ENCODE measurements at regions not wholly inside any gene's neighbourhood (a gene's known extent, or its start where the extent isn't known, plus 50 kb on each side); places are given as distances from the start of the nearest gene placed in this dataset.
"Not testable (repeated sequence)": the region's sequence is repeated elsewhere in the genome, so short reads cannot be mapped to it uniquely, and the experiment has no call there.

DNA sequence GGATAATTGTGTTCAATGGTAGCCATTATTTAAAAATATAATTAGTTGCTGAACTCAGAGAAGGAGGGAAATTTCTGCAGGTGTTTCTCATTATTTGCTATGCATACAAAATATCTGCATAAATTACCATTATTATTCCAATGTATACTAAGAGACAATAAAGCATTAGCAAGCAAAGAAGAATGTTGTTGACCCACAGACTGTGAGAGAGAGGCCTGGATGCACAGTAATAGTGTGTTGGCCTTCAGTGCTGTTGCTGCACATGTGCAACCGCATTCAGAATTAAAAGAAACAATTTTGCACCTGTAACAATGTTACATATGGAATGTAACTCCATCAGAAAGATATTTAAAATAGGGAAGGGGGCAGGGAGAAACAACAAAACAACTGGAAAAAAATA is 155.6 kb upstream of the KCNH8 start:
- TF ChIP-seq, protein P1, sequence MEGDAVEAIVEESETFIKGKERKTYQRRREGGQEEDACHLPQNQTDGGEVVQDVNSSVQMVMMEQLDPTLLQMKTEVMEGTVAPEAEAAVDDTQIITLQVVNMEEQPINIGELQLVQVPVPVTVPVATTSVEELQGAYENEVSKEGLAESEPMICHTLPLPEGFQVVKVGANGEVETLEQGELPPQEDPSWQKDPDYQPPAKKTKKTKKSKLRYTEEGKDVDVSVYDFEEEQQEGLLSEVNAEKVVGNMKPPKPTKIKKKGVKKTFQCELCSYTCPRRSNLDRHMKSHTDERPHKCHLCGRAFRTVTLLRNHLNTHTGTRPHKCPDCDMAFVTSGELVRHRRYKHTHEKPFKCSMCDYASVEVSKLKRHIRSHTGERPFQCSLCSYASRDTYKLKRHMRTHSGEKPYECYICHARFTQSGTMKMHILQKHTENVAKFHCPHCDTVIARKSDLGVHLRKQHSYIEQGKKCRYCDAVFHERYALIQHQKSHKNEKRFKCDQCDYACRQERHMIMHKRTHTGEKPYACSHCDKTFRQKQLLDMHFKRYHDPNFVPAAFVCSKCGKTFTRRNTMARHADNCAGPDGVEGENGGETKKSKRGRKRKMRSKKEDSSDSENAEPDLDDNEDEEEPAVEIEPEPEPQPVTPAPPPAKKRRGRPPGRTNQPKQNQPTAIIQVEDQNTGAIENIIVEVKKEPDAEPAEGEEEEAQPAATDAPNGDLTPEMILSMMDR (IDR thresholded peaks at IDR 0.05; ENCODE audit: borderline replicate concordance, insufficient read depth, low read depth, low read length) = no peak
- H3K4me3 ChIP-seq (ENCODE audit: low read depth, low read length) = no peak overlapping the region

DNA sequence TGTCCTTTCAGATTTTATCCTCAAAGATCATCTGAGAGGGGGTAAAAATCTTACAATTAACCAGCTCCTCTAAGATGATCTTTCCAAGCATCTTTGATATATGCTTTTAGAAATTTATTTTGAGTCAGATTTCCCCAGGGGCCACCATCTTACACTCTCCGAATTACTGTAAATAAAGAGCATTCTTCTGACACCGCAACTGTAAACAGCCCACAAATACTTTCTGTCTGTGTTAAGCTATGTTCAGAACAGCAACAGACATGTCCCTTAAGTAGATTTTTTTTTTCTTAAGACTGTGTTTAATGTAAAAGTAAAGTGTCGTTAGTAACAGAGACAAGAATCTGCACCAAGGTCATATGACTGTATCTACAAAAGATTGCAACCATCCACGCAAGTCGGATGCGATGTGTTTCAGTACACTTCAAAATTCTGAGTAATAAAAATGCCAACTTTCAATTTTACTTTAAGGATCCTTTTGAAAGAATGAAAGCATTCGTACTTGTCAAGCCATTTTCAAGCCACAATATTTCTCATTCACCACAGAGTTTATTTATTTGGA is 159.0 kb upstream of the KCNH8 start:
- TF ChIP-seq, protein P1 (IDR thresholded peaks at IDR 0.05; ENCODE audit: borderline replicate concordance, insufficient read depth, low read depth, low read length) = no peak
- H3K4me3 ChIP-seq (ENCODE audit: low read depth, low read length) = no peak overlapping the region

DNA sequence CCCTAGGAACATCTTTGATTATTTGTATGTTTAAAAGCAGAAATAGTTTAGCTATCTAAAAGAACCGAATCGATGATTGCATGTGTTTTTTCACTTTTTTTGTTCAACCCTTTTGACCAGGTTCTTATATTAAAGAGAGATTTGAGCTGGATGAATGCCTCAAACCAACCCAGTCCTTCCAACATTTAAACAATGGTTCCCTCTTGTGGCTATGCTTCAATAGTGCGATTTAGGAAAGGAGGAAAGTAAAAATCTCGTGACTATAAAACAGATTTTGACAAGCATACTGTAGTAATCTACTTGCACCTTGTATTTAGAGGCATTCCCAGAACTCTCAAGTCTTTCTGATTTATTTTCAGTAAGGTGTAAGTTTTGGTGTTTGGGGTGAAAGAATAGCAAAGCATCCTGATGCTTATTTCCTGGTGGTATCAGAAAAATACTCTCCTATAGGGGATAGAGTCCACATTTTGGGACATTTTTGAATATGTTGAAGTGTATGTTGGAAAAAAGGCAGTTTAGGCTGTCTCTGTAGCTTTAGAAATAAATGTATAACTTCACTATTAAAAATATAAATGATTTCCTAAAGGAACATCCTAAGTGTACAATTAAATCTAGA is 159.6 kb upstream of the KCNH8 start:
- H3K4me3 ChIP-seq (ENCODE audit: low read depth, low read length) = no peak overlapping the region
- TF ChIP-seq, protein P1 (IDR thresholded peaks at IDR 0.05; ENCODE audit: borderline replicate concordance, insufficient read depth, low read depth, low read length) = peak; percentile 5; the same call in 1 of the 2 replicates

DNA sequence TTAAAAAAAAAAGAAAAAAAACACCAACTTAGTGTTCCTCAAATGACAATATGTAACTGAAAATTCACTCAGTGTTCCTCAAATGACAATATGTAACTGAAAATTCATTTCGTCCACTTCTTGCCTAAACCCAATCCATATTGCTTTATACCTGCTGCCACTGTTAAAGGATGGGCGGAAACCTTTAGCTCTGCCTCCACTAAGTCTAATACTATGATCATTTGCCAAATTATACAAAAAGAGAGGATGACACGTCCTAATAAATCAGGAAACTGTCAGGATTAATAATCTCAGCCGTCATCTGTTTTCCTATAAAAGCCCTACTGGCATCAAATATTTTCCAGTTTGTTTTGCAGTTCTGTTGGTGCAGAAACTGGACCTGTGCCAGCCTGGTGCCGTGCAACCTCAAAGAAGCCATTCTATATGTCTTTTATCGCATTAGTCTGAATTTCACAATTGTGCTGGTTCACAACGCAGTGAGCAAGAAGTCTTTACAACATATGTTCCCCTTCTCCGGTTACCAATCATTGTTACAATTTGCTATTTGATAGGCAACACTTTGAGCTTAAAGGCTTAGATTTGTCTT is 160.4 kb upstream of the KCNH8 start:
- TF ChIP-seq, protein P1 (IDR thresholded peaks at IDR 0.05; ENCODE audit: borderline replicate concordance, insufficient read depth, low read depth, low read length) = no peak
- no peak overlapping the region for H3K4me3 ChIP-seq (ENCODE audit: low read depth, low read length)

DNA sequence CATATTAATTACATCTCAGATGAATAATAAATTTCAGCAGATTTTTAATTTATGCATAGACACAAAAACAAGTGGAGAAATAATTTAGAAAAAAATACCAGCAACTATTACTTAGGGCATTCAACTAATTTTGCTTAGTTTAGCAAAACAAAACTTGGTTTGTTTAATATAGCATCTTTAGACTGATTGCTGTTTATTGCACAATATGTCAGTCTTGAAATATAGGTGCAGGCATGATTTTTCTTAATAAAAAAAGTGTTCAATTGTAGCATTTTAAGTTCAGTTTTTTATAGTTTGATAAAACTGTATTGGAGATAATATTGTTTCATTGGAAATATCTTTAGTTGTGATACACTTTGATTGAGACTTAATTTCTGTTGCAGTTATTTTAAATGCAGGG is 161.2 kb upstream of the KCNH8 start:
- TF ChIP-seq, protein P1 (IDR thresholded peaks at IDR 0.05; ENCODE audit: borderline replicate concordance, insufficient read depth, low read depth, low read length) = no peak
- no peak overlapping the region for H3K4me3 ChIP-seq (ENCODE audit: low read depth, low read length)

DNA sequence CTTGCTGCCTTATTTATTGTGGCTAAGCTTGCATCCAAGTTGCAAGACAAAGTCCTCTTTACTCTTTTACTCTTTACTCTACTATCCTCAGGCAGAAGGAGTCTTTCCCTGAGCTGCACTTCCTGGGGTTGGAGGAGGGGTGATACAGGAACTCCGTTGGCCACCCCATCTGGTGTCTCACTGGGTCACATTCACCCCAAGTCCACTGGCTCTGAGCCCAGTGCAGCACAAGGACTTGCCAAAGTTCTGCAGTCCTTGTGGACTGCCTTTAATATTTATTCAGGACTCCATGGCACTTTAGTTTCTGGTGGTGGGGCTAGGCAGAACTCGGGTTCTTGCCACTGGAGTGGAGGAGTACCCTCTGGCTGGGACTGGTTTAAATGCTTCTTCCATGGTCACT is 165.4 kb upstream of the KCNH8 start:
- TF ChIP-seq, protein P1 (IDR thresholded peaks at IDR 0.05; ENCODE audit: borderline replicate concordance, insufficient read depth, low read depth, low read length) = no peak
- no peak overlapping the region for H3K4me3 ChIP-seq (ENCODE audit: low read depth, low read length)

DNA sequence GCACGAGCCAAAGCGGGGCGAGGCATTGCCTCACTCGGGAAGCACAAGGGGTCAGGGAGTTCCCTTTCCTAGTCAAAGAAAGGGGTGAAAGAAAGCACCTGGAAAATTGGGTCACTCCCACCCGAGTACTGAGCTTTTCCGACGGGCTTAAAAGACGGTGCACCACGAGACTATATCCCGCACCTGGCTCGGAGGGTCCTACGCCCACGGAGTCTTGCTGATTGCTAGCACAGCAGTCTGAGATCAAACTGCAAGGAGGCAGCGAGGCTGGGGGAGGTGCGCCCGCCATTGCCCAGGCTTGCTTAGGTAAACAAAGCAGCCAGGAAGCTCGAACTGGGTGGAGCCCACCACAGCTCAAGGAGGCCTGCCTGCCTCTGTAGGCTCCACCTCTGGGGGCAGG is 172.2 kb upstream of the KCNH8 start:
- not testable (repeated sequence) for H3K4me3 ChIP-seq (ENCODE audit: low read depth, low read length)
